GM21528 (cell line): ENCODE measurements at regions not wholly inside any gene's neighbourhood (a gene's known extent, or its start where the extent isn't known, plus 50 kb on each side); places are given as distances from the start of the nearest gene placed in this dataset.

Experiments used
- ATAC-seq: cut with Tn5 transposase; IDR thresholded peaks from one replicate; pipeline ENCODE4 v1.9.1; 2021; ENCODE audit warnings: mild to moderate bottlenecking, moderate library complexity; ENCODE audit not compliant: unreplicated experiment, low FRiP score

DNA sequence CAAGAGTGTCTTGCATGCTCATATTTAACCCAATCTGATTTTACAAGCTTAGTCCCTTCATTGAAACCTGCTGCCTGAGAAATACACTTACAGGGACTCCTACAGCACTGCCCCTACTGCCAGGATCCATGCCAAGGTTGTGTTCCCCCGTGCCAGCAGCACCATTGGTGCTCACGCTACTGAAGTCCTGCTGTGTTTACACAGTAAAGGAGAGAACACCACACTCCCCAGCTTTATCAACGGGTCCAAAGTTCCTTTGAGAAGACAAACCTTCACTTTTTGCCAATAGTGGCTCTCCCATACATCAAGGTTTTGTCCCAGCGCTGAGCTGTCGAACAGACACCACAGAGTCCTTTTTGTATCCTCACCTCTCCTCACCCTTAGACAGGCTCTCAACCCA lies 155.1 kb upstream of the WWC1 start:
- peak; percentile 16 for ATAC-seq

DNA sequence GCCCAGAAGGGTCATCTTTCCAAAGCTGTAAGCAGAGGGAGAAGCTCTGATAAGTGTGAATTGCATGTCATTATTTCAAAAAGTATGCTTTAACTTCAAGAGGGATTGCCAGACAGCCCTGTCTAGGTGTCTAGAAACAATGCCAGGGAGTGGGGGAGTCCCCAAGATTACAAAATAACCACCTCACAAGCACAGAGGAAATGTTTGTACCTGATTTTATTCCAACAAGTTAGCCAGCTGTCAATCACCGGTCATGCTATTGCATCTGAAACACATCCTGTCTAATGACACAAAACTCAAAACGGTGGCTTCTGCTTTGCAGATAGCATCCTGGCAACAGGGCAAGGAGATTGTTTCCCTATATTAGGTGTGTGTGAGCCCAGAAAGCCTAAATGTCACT lies 154.2 kb upstream of the WWC1 start:
- ATAC-seq: no peak

DNA sequence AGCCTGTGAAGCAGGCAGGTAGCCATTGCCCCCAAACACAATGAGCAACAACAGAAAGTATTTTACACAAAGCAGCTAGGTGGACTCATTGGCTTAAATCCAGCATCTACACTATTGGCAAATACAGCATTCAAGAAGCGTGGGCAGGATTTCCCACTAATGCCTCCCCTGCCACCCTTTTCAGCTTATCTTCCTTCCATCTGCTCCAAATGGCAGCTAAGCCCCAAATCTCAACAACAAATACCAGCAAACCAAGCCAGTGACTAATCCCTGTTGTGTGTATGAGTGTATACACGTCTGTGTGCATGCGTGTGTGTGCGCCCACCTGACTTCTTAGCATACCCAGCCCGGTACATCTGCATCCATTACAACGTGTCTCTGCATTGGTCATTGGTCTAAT lies 151.2 kb upstream of the WWC1 start:
- no peak for ATAC-seq

GRCh38 chr5:168142402-168142801 lies 149.0 kb upstream of the WWC1 start:
- ATAC-seq: no peak

DNA sequence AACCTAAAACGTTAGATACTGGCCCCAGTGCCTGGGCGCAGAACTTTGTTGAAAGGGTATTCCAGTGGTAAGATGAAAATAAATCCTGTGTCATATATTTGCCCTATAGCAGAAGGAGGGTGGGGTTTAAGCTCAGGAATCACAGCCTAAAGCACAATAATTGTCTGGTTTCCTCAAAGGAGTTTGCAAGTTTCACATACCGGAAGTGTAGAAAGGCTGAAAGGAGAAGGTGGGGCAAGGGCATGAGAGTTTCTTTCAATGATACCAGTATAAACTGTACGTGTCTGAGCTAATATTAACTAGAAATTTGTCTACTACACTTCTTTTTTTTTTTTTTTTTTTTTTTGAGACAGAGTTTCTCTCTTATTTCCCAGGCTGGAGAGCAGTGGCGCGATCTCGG lies 147.9 kb upstream of the WWC1 start:
- ATAC-seq: peak; percentile 63

- ATAC-seq: no peak
Observed at GRCh38 chr5:168147106-168147505, 144.3 kb upstream of the WWC1 start.

GRCh38 chr5:168147568-168148360 lies 143.7 kb upstream of the WWC1 start:
- ATAC-seq: no peak

- no peak for ATAC-seq
Observed at GRCh38 chr5:168151041-168151440, 140.4 kb upstream of the WWC1 start.

DNA sequence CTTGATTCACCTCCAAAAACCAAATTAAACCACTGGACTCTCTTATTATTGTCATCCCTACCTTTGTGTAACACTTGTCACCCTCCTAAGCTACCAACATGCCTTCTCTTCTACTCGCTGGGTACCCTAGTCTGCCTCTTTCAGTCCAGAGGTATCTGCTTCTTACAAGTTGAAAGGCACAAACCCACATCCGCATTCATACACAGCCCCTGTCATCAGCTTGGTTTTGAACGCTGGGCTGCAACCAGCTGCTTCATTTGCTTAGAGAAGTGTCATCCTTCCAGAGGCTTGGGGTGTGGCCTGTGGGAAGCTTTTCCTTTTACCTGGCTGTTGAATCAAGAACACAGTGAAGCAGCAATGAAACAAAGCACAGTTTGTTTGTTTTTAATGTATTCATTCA lies 138.8 kb upstream of the WWC1 start:
- ATAC-seq: no peak

GRCh38 chr5:168153263-168153875 lies 138.1 kb upstream of the WWC1 start:
- ATAC-seq: no peak

DNA sequence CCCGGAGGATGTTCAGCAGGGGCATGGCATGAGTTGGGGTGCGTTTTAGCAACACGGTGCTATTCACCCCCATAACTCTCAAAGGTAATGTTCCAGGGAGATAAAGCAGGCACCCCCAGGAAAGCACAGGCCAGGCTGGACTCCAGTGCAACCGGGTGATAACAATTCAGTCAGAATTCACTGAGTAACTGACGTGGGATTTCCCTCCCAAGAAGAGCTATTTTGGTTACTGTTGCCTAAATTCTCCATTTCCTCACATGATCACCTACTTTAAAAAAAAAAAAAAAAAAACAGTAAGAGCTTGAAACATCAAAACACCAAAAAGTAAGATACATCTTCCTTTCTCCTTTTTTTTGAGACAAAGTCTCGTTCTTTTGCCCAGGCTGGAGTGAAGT lies 137.6 kb upstream of the WWC1 start:
- ATAC-seq: no peak

- ATAC-seq: no peak
Observed at GRCh38 chr5:168155585-168155984, 135.9 kb upstream of the WWC1 start.

DNA sequence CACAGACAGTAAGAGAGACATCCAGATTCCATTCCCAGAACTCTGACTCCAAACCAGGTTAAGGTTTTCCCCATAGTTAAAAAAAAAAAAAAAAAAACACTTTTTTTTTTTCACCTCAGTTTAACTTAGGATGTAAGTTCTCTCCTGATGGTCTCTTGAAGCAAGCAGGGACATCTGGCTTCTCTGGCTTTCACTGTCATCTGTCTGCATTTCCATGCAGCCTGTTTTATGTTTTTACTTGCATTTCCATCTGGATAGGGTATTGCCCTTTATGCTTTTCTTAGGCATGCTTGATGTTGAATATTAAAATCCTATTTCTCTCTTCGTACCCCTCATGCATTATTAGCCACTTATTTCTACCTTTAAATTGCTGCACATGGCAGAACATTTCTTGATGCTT lies 135.3 kb upstream of the WWC1 start:
- no peak for ATAC-seq

GRCh38 chr5:168157141-168157540 lies 134.3 kb upstream of the WWC1 start:
- no peak for ATAC-seq

DNA sequence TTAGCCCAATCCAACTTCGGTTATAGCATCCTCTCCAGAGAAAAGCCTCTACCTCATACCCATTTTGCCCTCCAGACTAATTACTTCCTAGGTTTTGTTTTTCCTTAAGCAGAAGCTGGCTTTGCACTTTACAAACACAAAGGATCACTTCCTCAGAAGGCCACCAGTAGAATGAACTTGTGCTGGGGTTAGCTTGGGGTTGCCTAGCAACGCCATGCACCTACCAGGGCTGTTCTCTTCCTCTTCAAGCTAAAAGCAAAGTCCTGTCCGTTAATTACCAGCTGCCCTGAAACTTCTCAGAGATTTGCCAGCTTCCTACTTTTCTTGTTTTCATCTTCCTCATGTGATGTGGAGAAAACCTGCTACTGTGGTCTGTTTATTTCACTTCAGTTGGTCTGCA lies 132.0 kb upstream of the WWC1 start:
- no peak for ATAC-seq

DNA sequence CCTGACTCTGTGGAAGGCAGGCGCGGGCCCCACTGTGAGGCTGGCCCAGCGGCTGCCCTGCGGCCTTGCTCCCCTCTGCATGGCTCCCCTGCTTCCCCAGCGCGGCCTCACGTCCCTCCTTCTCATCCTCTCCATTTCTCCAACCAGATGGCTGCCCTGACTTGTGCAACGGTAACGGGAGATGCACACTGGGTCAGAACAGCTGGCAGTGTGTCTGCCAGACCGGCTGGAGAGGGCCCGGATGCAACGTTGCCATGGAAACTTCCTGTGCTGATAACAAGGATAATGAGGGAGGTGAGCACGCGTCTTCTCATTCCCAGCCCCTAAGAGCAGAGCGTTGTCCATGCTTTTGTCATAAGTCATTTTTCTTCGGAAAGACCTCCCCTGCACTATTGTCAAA lies 129.0 kb upstream of the WWC1 start:
- no peak for ATAC-seq

- no peak for ATAC-seq
Observed at GRCh38 chr5:168163966-168164365, 127.5 kb upstream of the WWC1 start.

GRCh38 chr5:168165221-168165914 lies 126.1 kb upstream of the WWC1 start:
- no peak for ATAC-seq

GRCh38 chr5:168165977-168166376 lies 125.5 kb upstream of the WWC1 start:
- ATAC-seq: no peak

DNA sequence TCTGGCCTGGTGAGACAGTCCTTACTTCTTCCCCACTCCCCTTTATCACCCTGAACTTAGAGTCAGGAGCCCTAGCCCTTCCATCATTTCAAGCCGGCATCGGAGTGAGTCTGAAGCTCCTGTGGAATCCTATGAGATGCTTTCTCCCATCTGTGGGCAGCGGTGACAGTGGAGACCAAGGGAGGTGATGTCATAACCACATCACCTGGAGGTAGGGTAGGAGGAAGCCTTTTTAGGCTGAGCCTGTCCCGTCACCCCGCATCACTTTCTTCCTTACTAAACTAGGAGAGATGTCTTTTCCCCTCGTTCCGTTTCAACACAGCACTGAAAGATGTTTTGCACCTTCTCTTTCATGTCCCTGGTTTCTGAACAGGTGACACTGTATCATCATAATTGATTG lies 124.1 kb upstream of the WWC1 start:
- no peak for ATAC-seq

- ATAC-seq: no peak
Observed at GRCh38 chr5:168168978-168169698, 122.3 kb upstream of the WWC1 start.
